ENCODE measurements at regions not wholly inside any gene's neighbourhood (a gene's known extent, or its start where the extent isn't known, plus 50 kb on each side); places are given as distances from the start of the nearest gene placed in this dataset.
A peak's percentile ranks its signal among the peaks of the same experiment; 100 is the strongest.
"Not testable (repeated sequence)": the region's sequence is repeated elsewhere in the genome, so short reads cannot be mapped to it uniquely, and the experiment has no call there.

- not testable (repeated sequence) for DNase-seq
Measured at GRCh38 chr5:67746608-67747007, 468.9 kb upstream of the PIK3R1 start.

- DNase-seq = no peak
Measured at GRCh38 chr5:67746103-67746502, 469.5 kb upstream of the PIK3R1 start.

GRCh38 chr5:67732921-67733320, 482.6 kb upstream of the PIK3R1 start:
- DNase-seq = no peak

GRCh38 chr5:67732471-67732870, 483.1 kb upstream of the PIK3R1 start:
- peak; percentile 22 for DNase-seq

GRCh38 chr5:67731886-67732285, 483.7 kb upstream of the PIK3R1 start:
- no peak for DNase-seq

- no peak for DNase-seq
Measured at GRCh38 chr5:67730917-67731474, 484.6 kb upstream of the PIK3R1 start.

- no peak for DNase-seq
Measured at GRCh38 chr5:67728326-67728890, 487.1 kb upstream of the PIK3R1 start.

GRCh38 chr5:67725604-67726003, 490.0 kb upstream of the PIK3R1 start:
- DNase-seq = no peak

GRCh38 chr5:67724412-67725135, 491.0 kb upstream of the PIK3R1 start:
- no peak for DNase-seq

- DNase-seq = no peak
Measured at GRCh38 chr5:67723873-67724272, 491.7 kb upstream of the PIK3R1 start.

- DNase-seq = not testable (repeated sequence)
Measured at GRCh38 chr5:67722582-67722981, 493.0 kb upstream of the PIK3R1 start.

- no peak for DNase-seq
Measured at GRCh38 chr5:67720162-67720772, 495.3 kb upstream of the PIK3R1 start.

GRCh38 chr5:67702008-67702407, 505.4 kb upstream of the CD180 start:
- no peak for DNase-seq

GRCh38 chr5:67699560-67699959, 503.0 kb upstream of the CD180 start:
- no peak for DNase-seq

- DNase-seq = no peak
Measured at GRCh38 chr5:67696446-67696845, 499.8 kb upstream of the CD180 start.

- no peak for DNase-seq
Measured at GRCh38 chr5:67695369-67695768, 498.8 kb upstream of the CD180 start.

GRCh38 chr5:67694810-67695191, 498.2 kb upstream of the CD180 start:
- DNase-seq = no peak

GRCh38 chr5:67693956-67694809, 497.6 kb upstream of the CD180 start:
- DNase-seq = peak; percentile 38

- no peak for DNase-seq
Measured at GRCh38 chr5:67686746-67687145, 490.1 kb upstream of the CD180 start.

- no peak for DNase-seq
Measured at GRCh38 chr5:67681703-67682102, 485.1 kb upstream of the CD180 start.

- DNase-seq = peak; percentile 24
Measured at GRCh38 chr5:67680099-67680498, 483.5 kb upstream of the CD180 start.

- DNase-seq = no peak
Measured at GRCh38 chr5:67679184-67679841, 482.7 kb upstream of the CD180 start.
